ENCODE measurements at regions not wholly inside any gene's neighbourhood (a gene's known extent, or its start where the extent isn't known, plus 50 kb on each side); places are given as distances from the start of the nearest gene placed in this dataset.

- TF ChIP-seq, protein P1, sequence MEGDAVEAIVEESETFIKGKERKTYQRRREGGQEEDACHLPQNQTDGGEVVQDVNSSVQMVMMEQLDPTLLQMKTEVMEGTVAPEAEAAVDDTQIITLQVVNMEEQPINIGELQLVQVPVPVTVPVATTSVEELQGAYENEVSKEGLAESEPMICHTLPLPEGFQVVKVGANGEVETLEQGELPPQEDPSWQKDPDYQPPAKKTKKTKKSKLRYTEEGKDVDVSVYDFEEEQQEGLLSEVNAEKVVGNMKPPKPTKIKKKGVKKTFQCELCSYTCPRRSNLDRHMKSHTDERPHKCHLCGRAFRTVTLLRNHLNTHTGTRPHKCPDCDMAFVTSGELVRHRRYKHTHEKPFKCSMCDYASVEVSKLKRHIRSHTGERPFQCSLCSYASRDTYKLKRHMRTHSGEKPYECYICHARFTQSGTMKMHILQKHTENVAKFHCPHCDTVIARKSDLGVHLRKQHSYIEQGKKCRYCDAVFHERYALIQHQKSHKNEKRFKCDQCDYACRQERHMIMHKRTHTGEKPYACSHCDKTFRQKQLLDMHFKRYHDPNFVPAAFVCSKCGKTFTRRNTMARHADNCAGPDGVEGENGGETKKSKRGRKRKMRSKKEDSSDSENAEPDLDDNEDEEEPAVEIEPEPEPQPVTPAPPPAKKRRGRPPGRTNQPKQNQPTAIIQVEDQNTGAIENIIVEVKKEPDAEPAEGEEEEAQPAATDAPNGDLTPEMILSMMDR (conservative IDR thresholded peaks at IDR 0.05 in 1 of 2, IDR thresholded peaks at IDR 0.05 in 1 of 2; ENCODE audit: extremely low read depth in 1 of 2, insufficient read depth in 1 of 2, low read depth in 1 of 2, low read length in 2 of 2) = no peak
- no peak for TF ChIP-seq EZH2 (IDR thresholded peaks at IDR 0.05; ENCODE audit: borderline replicate concordance, low read length)
Observed at GRCh38 chr11:80061056-80061455, 620.2 kb upstream of the TENM4 start.

All from mammary epithelial cell (primary cell).